Stimulated activated CD8-positive, alpha-beta memory T cell treated with anti-CD3 and anti-CD28 coated beads, Interleukin-15, amount 100 ng/mL, for 4 hours (primary cell): ENCODE measurements at regions not wholly inside any gene's neighbourhood (a gene's known extent, or its start where the extent isn't known, plus 50 kb on each side); places are given as distances from the start of the nearest gene placed in this dataset.
"Not testable (repeated sequence)": the region's sequence is repeated elsewhere in the genome, so short reads cannot be mapped to it uniquely, and the experiment has no call there.

Experiments
- DNase-seq, 2 donors: peaks; one replicate each; pipeline ENCODE4 v3.0.0-alpha.2; 2020; ENCODE audit warnings: low read depth in 2 of 2

DNA sequence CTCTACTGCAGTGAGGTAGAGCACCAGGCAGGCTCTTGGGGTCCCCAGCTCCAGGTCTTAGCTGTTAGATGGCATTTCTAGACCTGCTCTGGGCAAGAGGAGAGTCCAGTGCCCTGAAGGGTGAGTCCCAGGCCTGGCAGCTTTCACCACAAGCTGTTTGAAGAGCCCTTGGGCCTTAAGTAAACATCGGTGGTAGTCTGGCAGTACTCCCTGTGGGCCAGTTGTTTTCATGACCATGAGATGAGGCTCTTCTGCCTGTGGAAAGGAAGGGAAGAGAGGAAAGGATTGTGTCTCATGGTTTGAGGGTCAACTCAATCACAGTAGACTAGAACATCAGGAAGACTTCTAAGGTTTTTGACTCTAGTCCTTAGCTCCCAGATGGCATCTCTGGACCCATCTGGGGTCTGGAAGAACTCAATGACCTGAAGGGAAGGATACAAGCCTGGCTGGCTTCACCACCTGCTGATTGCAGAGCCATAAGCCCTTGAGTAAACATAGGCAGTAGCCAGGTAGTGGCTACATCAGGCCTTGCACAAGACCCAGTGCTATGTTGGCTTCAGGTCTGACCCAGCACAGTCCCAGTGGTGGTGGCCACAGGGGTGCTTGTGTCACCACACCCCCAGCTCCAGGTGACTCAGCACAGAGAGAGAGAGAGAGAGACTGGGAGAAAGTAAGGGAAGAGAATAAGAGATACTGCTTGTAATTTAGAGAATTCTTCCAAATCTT lies 114.3 kb upstream of the PCSK5 start:
- no peak for DNase-seq

DNA sequence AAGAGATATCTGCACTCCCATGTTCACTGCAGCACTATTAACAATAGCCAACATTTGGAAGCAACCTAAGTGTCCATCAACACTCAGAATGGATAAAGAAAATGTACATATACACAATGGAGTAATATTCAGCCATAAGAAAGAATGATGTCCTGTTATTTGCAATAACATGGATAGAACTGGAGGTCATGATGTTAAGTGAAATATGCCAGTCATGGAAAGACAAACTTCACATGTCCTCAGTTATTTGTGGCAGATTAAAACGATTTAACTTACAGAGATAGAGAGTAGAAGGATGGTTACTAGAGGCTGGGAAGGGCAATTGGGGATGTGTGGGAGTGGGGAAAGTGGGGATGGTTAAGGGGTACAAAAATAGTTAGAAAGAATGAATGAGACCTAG lies 110.3 kb upstream of the PCSK5 start:
- no peak for DNase-seq

DNA sequence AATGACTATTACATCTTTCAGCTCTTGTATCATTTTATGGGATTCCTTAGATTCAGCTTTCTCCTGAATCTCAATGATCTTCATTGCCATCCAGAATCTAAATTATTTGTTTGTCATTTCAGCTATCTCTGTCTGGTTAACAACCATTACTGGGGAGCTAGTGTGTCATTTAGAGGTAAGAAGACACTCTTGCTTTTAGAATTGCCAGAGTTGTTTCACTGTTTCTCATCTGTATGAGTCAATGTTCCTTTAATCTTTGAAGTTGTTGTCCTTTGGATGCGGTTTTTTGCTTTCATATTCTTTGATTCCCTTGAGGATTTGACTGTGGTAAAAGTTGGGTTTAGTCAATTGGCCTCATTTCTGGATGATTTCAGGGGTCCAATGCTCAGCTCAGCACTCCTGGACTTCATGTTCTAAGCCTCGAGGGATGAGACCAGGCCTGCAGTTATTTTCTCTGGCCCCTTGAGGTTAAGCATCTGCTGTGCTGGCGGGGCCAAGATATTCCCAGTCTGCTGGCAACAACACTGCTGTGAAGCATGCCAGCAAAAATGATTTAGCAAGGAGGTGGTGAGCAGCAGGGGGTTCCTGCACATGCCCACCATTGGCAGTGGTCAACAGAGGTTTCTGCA lies 102.4 kb upstream of the PCSK5 start:
- DNase-seq, result no peak

- DNase-seq, result no peak
Measured at GRCh38 chr9:75797085-75797580, 93.3 kb upstream of the PCSK5 start.

DNA sequence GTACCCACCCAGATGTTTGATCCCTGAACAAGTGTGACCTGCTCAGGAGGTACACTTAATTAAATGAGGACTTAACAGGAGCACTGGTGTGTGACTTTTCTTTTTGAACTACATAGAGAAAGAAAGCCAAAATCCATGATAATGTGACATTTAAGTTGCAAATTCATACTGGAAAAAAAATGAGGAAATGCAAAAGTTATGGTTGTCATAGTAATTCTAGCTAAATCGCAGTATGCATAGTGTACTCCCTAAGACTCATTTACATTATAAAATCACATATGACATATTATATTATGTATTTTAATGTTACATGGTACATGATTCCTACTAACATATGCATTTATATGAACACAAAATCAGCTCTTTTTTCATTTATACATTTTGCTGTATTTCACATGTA lies 92.0 kb upstream of the PCSK5 start:
- no peak for DNase-seq

DNA sequence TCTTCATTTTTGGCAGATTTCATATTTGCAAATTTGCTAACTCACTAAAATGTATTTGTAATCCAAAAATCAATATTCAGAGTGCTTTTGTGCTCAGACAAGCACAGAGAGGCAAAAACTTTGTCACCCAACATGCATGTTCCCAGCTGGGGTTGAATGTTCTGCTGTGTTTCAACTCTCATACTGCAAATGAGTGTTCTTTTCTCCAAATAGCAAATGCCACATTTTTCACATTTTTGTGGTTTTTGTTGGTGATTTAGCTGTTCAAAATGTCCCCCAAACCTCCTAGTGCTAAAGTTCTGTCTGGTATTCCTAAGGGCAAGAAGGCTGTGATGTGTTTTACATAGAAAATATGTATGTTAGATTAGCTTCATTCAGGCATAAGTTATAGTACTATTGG lies 87.3 kb upstream of the PCSK5 start:
- DNase-seq, result no peak

GRCh38 chr9:75810063-75810462 lies 80.4 kb upstream of the PCSK5 start:
- DNase-seq, result no peak

GRCh38 chr9:75811692-75812091 lies 78.8 kb upstream of the PCSK5 start:
- no peak for DNase-seq

- DNase-seq, result no peak
Measured at GRCh38 chr9:75812141-75812540, 78.3 kb upstream of the PCSK5 start.

GRCh38 chr9:75814667-75815066 lies 75.8 kb upstream of the PCSK5 start:
- no peak for DNase-seq

- not testable (repeated sequence) for DNase-seq
Measured at GRCh38 chr9:75820471-75821115, 69.9 kb upstream of the PCSK5 start.

- no peak for DNase-seq
Measured at GRCh38 chr9:75823151-75823550, 67.3 kb upstream of the PCSK5 start.

GRCh38 chr9:75824816-75825568 lies 65.5 kb upstream of the PCSK5 start:
- no peak for DNase-seq

DNA sequence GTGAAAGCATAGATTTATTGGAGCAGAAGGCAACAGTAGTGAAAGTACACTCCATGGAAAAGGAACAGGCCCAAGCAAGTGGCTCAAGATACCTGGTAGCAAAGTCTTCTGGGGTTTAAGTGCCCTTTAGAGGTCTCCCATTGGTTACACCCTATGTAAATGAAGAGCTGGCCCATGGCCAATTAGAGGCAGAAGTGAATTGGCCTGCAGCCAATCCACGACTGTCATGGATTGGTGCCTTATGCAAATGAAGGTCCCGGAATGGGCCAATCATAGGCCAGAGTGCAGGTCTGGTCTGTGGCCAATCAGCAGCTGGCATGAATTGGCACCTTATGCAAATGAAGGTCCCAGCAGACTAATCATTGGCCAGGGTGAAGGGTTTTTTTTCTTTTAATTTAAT lies 64.2 kb upstream of the PCSK5 start:
- DNase-seq, result no peak

DNA sequence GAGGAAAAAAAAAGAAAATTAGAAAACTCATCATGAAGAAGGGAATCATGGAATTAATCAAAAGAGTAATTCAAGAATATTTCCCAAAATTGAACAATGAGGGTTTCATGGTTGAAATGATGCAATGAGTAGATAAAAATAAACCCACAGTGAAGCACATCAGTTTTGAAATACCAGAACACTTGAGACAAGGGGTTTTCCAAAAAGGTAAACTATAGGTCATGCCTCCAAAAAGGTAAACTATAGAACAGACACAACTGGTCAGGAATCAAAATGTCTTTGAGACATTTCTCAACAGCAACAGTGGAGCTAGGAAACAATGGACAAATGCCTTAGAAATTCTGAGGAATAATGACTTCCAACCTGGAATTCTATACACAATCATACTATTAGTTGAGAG lies 60.2 kb upstream of the PCSK5 start:
- DNase-seq, result no peak

GRCh38 chr9:75833778-75834177 lies 56.7 kb upstream of the PCSK5 start:
- no peak for DNase-seq

GRCh38 chr9:75834878-75835277 lies 55.6 kb upstream of the PCSK5 start:
- no peak for DNase-seq
